Progenitor cell of endocrine pancreas (in vitro differentiated cells): ENCODE measurements at regions not wholly inside any gene's neighbourhood (a gene's known extent, or its start where the extent isn't known, plus 50 kb on each side); places are given as distances from the start of the nearest gene placed in this dataset.

ENCODE experiments used
- DNase-seq: peaks from one replicate; pipeline ENCODE4 v3.0.0; 2021; ENCODE audit warnings: low spot score; ENCODE audit not compliant: unreplicated experiment
- H3K27ac Mint-ChIP-seq: 2 replicates; pipeline ENCODE4 v1.8.0; 2021; ENCODE audit warnings: mild to moderate bottlenecking, moderate library complexity, mixed read lengths
- H3K27me3 Mint-ChIP-seq: 2 replicates; pipeline ENCODE4 v1.8.0; 2021; ENCODE audit warnings: mixed read lengths
- H3K36me3 Mint-ChIP-seq: 2 replicates; pipeline ENCODE4 v1.8.0; 2022; ENCODE audit warnings: mixed read lengths; ENCODE audit not compliant: insufficient read depth
- H3K4me1 Mint-ChIP-seq: 2 replicates; pipeline ENCODE4 v1.8.0; 2021; ENCODE audit warnings: low read depth, mixed read lengths
- H3K4me3 Mint-ChIP-seq: 2 replicates; pipeline ENCODE4 v1.8.0; 2021; ENCODE audit warnings: low read depth, mild to moderate bottlenecking, moderate library complexity, mixed read lengths
- H3K9me3 Mint-ChIP-seq: 2 replicates; pipeline ENCODE4 v1.8.0; 2021; ENCODE audit warnings: low read depth, mixed read lengths
- TF ChIP-seq, protein P1 (sequence below): fragments of 200-600 bp; sonication (generic); IDR thresholded peaks from one replicate; pipeline ENCODE4 v1.5.0; 2021; ENCODE audit warnings: antibody characterized with exemption, mild to moderate bottlenecking; ENCODE audit not compliant: unreplicated experiment

DNA sequence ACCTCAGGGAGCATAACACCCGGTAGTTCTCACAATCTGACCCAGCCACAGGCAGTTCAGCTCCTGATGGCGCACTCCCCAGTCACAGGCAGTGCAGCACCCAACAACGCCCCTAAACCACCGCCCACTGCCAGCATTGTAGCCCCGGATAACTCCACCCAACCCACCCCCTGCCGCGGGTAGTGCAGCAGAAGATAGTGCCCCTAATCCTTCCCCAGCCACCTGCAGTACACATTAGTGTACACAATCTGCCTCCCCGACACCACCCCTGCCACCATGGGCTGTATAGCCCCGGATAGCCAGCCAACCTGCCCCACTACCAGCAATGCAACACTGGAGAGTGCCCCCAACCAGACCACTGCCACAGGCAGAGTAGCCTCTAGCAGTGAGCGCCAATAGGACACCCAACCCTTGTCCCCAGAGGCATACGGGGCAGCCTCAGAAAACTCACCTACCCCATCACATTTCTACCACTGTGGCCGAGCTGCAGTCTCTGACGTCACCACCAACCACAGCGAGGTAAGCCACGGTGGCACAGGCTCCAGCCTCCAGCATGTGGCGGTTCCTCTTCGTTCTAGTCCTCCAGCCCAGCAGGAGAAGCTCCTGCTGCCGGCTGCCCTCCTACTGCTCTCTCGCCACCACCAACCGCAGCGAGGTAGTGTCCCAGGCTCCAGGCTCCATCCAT, 877.3 kb downstream of the KCNJ18 start:
- Mint-ChIP-seq H3K4me3 (no peak overlapping the region), H3K27me3 (no peaks in the 10 kb centered on the region), H3K36me3 (peaks cover 4% of the 10 kb centered on the region), H3K9me3 (peaks cover 48% of the 10 kb centered on the region), H3K4me1 (no peaks in the 10 kb centered on the region), H3K27ac (no peak overlapping the region)
- TF ChIP-seq, protein P1, sequence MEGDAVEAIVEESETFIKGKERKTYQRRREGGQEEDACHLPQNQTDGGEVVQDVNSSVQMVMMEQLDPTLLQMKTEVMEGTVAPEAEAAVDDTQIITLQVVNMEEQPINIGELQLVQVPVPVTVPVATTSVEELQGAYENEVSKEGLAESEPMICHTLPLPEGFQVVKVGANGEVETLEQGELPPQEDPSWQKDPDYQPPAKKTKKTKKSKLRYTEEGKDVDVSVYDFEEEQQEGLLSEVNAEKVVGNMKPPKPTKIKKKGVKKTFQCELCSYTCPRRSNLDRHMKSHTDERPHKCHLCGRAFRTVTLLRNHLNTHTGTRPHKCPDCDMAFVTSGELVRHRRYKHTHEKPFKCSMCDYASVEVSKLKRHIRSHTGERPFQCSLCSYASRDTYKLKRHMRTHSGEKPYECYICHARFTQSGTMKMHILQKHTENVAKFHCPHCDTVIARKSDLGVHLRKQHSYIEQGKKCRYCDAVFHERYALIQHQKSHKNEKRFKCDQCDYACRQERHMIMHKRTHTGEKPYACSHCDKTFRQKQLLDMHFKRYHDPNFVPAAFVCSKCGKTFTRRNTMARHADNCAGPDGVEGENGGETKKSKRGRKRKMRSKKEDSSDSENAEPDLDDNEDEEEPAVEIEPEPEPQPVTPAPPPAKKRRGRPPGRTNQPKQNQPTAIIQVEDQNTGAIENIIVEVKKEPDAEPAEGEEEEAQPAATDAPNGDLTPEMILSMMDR, result no peak
- no peak for DNase-seq

DNA sequence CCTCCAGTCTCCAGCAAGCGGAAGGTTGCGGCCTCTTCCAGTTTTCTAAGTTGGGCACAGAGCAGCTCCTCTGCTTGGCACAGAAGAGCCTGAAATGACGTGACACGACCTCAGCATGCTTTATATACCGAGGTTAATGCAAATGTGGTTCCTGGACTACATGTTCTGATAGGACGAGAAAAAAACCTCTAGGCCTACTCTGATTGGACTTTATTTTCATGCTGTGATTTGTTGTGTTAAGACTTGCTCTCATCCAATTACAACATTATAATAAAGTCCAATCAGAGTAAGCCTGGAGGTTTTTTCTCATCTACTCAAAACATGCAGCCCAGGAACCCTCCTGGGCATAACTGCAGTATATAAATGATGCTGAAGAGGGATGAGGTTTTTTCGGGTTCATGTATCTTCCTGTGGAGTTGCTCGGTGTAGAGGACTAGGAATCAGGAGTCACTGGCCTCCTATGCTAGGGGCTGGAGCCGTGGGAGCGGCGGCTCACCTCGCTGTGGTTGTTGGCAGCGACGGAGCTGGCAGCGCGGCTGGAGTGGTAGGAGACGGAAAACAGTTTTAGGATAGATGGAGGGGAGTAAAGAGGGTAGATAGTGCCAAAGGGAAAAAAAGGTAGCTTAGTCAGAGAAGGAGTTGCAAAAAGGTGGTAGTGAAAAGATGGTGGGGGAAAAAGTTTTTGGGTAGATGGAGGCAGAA, 878.0 kb downstream of the KCNJ18 start:
- no peak overlapping the region for H3K27ac Mint-ChIP-seq
- H3K27me3 Mint-ChIP-seq, result no peaks in the 10 kb centered on the region
- H3K4me3 Mint-ChIP-seq, result no peak overlapping the region
- H3K36me3 Mint-ChIP-seq, result peaks cover 4% of the 10 kb centered on the region
- H3K9me3 Mint-ChIP-seq, result peaks cover 48% of the 10 kb centered on the region
- no peak for DNase-seq
- TF ChIP-seq, protein P1, result no peak
- no peaks in the 10 kb centered on the region for H3K4me1 Mint-ChIP-seq

DNA sequence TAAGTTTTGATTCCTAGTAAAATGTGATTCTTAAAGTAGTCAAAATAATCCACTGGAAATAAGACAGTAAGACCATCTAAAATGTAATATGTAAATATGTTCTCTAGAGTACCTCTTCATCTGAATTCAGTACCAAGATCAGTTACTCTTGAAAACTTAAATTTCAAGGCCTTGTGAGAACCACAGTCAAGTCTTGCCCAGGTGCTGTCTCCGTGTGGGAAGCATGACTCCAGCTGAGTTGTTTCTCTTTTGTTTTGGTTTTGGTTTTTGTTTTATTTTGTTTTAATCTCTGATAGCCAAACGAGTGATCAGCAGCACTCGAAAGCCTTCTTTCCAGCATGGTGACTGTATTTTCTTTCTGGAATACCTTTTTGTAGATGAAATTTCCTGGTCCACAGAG, 907.0 kb downstream of the KCNJ18 start:
- H3K9me3 Mint-ChIP-seq, result peaks cover 44% of the 10 kb centered on the region
- no peaks in the 10 kb centered on the region for H3K27me3 Mint-ChIP-seq
- no peak overlapping the region for H3K27ac Mint-ChIP-seq
- TF ChIP-seq, protein P1, result no peak
- DNase-seq, result no peak
- H3K4me3 Mint-ChIP-seq, result no peak overlapping the region
- no peaks in the 10 kb centered on the region for H3K4me1 Mint-ChIP-seq
- H3K36me3 Mint-ChIP-seq, result peaks cover 2% of the 10 kb centered on the region

DNA sequence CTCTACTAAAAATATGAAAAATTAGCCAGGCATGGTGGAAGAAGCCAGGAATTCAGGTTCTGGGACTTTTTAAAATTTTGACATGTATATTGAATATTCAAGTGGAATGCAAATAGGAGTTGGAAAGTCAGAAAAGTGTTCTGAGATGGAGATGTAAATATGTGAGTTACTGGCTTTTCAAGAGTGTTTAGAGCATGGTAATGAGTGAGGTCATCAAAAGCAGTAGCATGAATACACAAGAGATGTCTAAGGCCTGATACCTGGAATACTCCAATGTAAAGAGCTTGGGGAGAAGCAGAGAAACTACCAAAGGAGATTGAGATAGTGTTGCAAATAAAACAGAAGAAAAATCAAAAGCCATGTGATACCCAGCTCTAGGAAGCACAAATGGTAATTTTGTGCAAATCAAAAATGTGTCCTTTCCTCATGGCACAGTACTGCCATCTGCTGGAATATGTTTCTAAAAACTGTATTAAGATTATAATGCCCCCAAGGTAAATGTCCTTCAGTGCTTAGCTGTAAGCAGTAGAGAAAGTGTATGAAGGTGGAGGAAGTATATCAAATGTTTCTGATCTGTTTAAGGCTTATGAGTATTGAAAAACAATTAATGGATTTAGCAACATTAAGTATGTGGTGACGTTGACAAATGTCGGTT, 908.4 kb downstream of the KCNJ18 start:
- TF ChIP-seq, protein P1, result no peak
- no peak for DNase-seq
- H3K9me3 Mint-ChIP-seq, result peaks cover 50% of the 10 kb centered on the region
- no peaks in the 10 kb centered on the region for H3K4me1 Mint-ChIP-seq
- no peak overlapping the region for H3K27ac Mint-ChIP-seq
- H3K36me3 Mint-ChIP-seq, result peaks cover 2% of the 10 kb centered on the region
- H3K4me3 Mint-ChIP-seq, result no peak overlapping the region
- no peaks in the 10 kb centered on the region for H3K27me3 Mint-ChIP-seq
